Upper lobe of left lung (tissue), 4 donors: ENCODE measurements at regions not wholly inside any gene's neighbourhood (a gene's known extent, or its start where the extent isn't known, plus 50 kb on each side); places are given as distances from the start of the nearest gene placed in this dataset.

ENCODE experiments used
- CTCF ChIP-seq, 6 experiments: fragments of 450-650 bp in 4 of 6; fragments of 200-600 bp in 2 of 6; sonication (generic) in 2 of 6; IDR thresholded peaks; one replicate each; pipeline ENCODE4 v1.5.1; 2016 to 2019; ENCODE audit warnings: antibody characterized with exemption in 6 of 6
- POLR2A ChIP-seq, 4 donors: fragments of 450-650 bp; IDR thresholded peaks; one replicate each; pipeline ENCODE4 v1.5.1; 2016 to 2017; ENCODE audit warnings: antibody characterized with exemption in 4 of 4, mild to moderate bottlenecking in 2 of 4
- POLR2AphosphoS5 ChIP-seq, 2 donors: sonication (generic); formaldehyde crosslinking; IDR thresholded peaks; one replicate each; pipeline ENCODE4 v1.5.1; 2017; ENCODE audit warnings: antibody characterized with exemption in 2 of 2

GRCh38 chr16:63982741-63983140 lies 1139.1 kb downstream of the CDH11 start:
- no peak for TF ChIP-seq POLR2A (IDR thresholded peaks at IDR 0.05)
- TF ChIP-seq CTCF (IDR thresholded peaks at IDR 0.05), result no peak
- TF ChIP-seq POLR2AphosphoS5 (IDR thresholded peaks at IDR 0.05), result no peak
